GM18861 (cell line): ENCODE measurements at regions not wholly inside any gene's neighbourhood (a gene's known extent, or its start where the extent isn't known, plus 50 kb on each side); places are given as distances from the start of the nearest gene placed in this dataset.

ENCODE experiments used
- ATAC-seq: cut with Tn5 transposase; IDR thresholded peaks from one replicate; pipeline ENCODE4 v1.9.1; 2021; ENCODE audit not compliant: unreplicated experiment

- ATAC-seq: no peak
Observed at GRCh38 chr4:137343221-137343620, 189.1 kb downstream of the PCDH18 start.

GRCh38 chr4:137333031-137333430, 199.3 kb downstream of the PCDH18 start:
- no peak for ATAC-seq

GRCh38 chr4:137312257-137312656, 220.0 kb downstream of the PCDH18 start:
- no peak for ATAC-seq

GRCh38 chr4:137310593-137311490, 221.5 kb downstream of the PCDH18 start:
- no peak for ATAC-seq

GRCh38 chr4:137310166-137310565, 222.1 kb downstream of the PCDH18 start:
- ATAC-seq: no peak

- ATAC-seq: no peak
Observed at GRCh38 chr4:137309424-137309823, 222.9 kb downstream of the PCDH18 start.

GRCh38 chr4:137307806-137308205, 224.5 kb downstream of the PCDH18 start:
- no peak for ATAC-seq

- ATAC-seq: no peak
Observed at GRCh38 chr4:137300776-137301175, 231.5 kb downstream of the PCDH18 start.

- no peak for ATAC-seq
Observed at GRCh38 chr4:137299281-137299680, 233.0 kb downstream of the PCDH18 start.

GRCh38 chr4:137293281-137293680, 239.0 kb downstream of the PCDH18 start:
- no peak for ATAC-seq

- no peak for ATAC-seq
Observed at GRCh38 chr4:137283737-137284136, 248.6 kb downstream of the PCDH18 start.

GRCh38 chr4:137278431-137278830, 253.9 kb downstream of the PCDH18 start:
- ATAC-seq: no peak

- ATAC-seq: no peak
Observed at GRCh38 chr4:137274404-137274803, 257.9 kb downstream of the PCDH18 start.

GRCh38 chr4:137267024-137267423, 265.3 kb downstream of the PCDH18 start:
- no peak for ATAC-seq

GRCh38 chr4:137266511-137266910, 265.8 kb downstream of the PCDH18 start:
- no peak for ATAC-seq

GRCh38 chr4:137263206-137263605, 269.1 kb downstream of the PCDH18 start:
- no peak for ATAC-seq

- ATAC-seq: no peak
Observed at GRCh38 chr4:137253949-137254348, 278.3 kb downstream of the PCDH18 start.

- ATAC-seq: no peak
Observed at GRCh38 chr4:137249112-137249511, 283.2 kb downstream of the PCDH18 start.

- no peak for ATAC-seq
Observed at GRCh38 chr4:137238456-137239162, 293.7 kb downstream of the PCDH18 start.

- peak; percentile 42 for ATAC-seq
Observed at GRCh38 chr4:137226900-137227299, 305.4 kb downstream of the PCDH18 start.

- no peak for ATAC-seq
Observed at GRCh38 chr4:137226221-137226620, 306.1 kb downstream of the PCDH18 start.
